ENCODE measurements at regions not wholly inside any gene's neighbourhood (a gene's known extent, or its start where the extent isn't known, plus 50 kb on each side); places are given as distances from the start of the nearest gene placed in this dataset.

- no peak for DNase-seq (ENCODE audit: low read depth in 3 of 3)
Measured at GRCh38 chrX:69278031-69278687, 112.9 kb upstream of the PJA1 start.

DNA sequence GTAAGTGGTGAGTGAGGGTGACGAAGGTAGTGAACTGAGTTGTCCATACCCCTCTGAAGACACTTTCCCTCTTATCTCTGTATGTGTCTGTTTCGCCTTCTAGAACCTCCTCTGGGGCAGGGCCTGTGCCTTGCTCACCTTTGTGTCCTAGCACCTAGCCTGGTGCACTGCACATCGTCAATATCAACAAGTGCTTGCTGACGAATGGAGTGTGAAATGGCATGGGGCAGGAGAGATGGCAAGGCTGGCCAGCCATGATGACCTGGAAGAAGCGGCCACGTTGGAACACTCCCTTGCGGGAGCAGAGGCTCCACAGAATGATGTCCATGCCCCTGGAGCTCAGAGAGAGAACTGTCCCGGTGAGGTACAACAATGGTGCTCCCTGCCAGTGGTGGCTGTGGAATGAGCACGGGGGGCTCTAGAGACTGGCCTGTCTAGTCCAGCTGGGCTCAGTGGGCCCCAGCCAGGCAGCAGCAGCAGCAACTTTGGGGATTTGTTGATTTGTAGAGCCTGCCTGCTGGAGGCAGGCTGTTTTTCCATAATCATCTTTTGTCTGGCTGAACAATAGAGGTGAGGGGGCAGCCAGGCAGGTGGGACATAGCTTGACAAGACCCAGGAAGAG is 112.2 kb upstream of the PJA1 start:
- no peak for DNase-seq (ENCODE audit: low read depth in 3 of 3)

DNA sequence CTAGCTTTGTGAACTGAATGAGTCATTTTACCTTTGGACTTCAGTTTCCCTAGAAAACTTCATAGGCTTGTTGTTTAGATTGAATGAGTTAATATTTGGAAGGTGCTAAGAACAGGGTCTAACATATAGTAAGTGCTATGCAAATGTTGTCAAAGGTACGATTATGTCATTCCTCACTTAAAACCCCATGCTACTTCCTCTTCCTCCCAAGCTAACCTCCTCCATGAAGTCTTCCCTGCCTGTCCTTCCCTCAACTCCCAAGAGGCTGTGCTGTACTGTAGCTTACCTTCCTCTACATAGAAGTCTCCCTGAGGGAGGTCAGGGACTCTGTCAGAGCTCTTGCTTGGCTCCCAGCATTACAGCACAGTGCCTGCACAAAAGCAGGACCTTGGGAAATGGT is 103.4 kb upstream of the PJA1 start:
- no peak for DNase-seq (ENCODE audit: low read depth in 3 of 3)

DNA sequence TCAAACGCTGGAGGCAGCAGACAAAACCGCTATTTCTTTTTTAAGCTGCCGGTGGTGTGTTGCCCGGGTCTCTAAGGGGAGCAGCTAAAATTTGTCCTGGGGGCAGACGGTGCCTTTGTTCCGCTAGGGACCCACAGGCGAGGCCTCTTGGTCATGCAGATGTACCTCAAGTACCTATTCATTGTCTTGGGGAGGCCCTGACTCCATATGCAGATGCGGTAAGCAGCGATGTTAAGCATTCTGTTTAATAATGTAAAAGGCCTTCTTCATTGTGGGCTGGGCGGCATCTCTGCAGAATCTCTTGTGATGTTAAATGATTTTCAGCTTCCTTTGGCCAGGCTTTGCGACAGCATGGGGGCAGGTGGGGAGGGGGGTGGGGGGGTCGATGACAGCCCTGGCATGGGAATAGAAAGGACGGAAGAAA is 98.9 kb upstream of the PJA1 start:
- no peak for DNase-seq (ENCODE audit: low read depth in 3 of 3)

GRCh38 chrX:69263251-69263820 is 98.1 kb upstream of the PJA1 start:
- no peak for DNase-seq (ENCODE audit: low read depth in 3 of 3)

GRCh38 chrX:69262036-69262936 is 97.0 kb upstream of the PJA1 start:
- no peak for DNase-seq (ENCODE audit: low read depth in 3 of 3)

GRCh38 chrX:69260169-69260568 is 94.9 kb upstream of the PJA1 start:
- no peak for DNase-seq (ENCODE audit: low read depth in 3 of 3)

GRCh38 chrX:69258893-69259292 is 93.6 kb upstream of the PJA1 start:
- no peak for DNase-seq (ENCODE audit: low read depth in 3 of 3)

DNA sequence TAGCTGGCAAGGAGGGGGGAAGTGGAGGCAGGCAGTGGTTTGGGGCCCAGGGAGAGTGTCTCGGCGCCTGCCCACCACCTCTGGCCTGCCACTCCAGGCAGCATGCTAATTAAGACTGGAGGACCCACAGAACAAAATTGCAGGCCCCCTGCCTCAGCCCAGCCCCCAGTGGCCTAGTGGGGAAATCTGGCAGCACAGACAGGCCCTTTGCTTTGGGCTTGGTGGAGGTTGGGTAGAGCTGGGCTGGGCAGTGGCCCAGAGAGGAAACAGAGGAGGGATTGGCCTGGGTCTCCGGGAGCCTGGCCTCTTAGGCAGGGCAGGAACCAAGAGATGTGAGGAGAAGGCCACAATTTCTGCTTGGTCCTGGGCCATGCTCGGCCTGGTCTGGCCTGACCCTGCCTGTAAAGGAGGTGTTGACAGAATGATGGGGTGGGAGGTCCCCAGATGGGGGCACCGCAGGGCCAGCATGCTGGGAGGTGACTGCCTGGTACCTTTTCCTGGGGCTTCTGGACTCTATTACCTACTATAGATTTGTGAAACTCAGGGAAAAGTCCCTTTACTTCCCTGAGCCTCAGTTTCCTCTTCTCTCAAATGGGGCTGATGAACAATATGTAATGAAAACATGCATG is 92.4 kb upstream of the PJA1 start:
- no peak for DNase-seq (ENCODE audit: low read depth in 3 of 3)

DNA sequence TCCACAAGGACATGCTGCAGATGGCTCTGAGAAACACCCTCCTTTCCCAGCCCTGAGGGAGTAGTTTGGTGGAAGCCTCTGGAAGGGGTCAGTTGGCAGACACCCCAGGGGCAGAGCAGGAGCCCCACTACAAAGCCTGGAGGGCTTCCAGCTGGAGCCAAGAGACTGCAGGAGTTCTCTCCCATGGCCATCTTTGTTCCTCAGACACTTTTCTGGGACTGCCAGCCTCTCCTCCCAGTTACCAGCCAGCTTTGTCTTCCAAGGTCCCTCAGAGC is 91.0 kb upstream of the PJA1 start:
- no peak for DNase-seq (ENCODE audit: low read depth in 3 of 3)

DNA sequence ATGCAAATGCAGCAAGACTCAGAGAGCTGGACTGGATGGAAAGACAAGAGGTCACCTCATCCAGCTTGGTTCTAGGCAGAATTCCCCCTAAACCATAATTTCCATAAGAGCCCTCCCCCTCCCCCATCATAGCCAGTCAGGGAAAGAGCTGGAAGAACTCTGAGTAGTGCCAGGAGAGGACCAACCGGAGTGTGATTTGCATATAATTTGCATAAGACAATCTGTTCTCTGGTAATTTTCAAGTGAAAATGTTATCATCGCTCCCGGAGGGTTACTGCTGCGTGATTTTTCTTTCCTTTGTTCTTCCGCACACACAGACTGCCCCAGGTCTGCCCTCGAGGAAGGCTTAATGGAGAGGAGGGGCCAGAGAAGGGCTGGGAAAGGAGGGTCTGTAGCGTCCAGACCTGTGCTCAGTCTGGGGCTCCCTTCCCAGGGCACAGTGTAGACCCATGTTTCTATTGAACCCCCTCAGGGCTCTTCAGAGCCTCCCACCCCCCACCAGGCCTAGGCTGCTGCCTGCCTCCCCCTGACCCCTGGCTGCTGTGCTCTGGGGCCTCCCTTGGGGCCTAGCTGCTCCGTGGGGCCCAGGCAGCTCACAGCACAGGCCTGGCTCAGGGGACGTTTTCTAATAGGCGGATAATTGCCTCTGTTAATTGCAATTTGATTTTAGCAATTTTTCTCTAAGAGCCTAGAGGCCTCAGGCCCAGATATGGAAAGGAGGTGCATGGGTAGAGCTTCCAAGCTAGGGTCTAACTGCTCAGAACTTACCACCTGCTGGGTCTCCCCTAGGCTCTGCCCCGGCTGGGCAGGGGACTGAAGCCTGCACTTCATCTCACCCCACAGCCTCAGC is 90.4 kb upstream of the PJA1 start:
- DNase-seq (ENCODE audit: low read depth in 3 of 3) = no peak

- DNase-seq (ENCODE audit: low read depth in 3 of 3) = no peak
Measured at GRCh38 chrX:69253821-69254220, 88.6 kb upstream of the PJA1 start.

DNA sequence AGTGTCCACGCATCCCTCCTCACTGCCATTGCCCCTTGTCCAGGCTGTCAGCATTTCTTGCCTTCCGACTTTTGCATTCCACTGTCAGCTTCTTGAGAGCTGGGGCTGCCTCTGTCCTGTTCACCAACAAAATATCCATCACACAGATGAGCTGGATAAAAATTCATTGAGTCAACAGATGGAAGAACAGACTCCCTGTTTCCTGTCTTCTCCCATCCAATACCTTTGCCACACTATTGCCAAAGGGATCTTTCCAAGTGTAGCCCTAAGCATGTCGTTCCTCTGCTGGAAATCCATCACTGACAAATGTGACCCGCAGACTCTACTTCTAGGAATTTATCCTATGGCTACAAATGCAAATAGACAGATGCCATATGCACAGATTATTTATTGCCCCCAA is 78.0 kb upstream of the PJA1 start:
- no peak for DNase-seq (ENCODE audit: low read depth in 3 of 3)

GRCh38 chrX:69238887-69239231 is 73.6 kb upstream of the PJA1 start:
- no peak for DNase-seq (ENCODE audit: low read depth in 3 of 3)

- no peak for DNase-seq (ENCODE audit: low read depth in 3 of 3)
Measured at GRCh38 chrX:69238114-69238886, 73.0 kb upstream of the PJA1 start.

DNA sequence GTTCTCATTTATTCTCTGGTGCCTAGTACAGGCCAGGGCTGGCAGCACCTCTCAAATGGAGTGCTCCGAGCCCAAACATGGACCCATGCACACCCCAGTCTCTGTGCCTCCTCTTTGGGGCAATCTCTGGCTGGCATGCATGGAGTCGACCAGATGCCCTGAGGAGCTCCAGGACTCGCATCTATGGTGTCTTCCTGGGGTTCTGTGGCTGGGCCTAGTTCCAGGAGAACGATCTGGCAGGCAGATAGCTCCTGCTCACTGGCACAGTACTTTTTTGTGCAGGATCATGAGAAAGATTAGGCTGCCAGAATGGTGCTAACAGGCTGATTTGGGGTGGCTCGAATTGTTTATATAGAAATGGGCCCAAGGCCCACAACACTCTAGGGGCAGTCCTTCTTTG is 72.0 kb upstream of the PJA1 start:
- DNase-seq (ENCODE audit: low read depth in 3 of 3) = no peak

DNA sequence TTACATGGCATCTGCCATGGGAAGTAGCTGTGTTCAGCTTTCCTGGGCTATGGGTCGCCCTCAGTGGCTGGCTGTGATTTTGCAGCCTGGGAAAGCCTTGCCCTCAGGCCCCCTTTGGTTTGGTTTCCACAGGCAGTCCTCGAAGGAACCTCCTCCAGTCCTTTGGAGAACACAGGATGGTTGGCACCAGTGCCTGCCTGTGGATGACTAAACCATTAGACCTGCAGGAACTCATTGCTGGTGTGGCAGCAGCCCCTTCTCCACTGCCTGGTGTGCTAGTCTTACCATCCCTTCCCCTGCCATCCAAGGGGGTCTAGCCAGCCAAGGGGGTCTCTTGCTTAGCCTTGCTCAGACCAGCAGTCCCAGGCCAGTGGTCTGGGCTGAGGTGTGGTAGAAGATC is 71.4 kb upstream of the PJA1 start:
- DNase-seq (ENCODE audit: low read depth in 3 of 3) = no peak

DNA sequence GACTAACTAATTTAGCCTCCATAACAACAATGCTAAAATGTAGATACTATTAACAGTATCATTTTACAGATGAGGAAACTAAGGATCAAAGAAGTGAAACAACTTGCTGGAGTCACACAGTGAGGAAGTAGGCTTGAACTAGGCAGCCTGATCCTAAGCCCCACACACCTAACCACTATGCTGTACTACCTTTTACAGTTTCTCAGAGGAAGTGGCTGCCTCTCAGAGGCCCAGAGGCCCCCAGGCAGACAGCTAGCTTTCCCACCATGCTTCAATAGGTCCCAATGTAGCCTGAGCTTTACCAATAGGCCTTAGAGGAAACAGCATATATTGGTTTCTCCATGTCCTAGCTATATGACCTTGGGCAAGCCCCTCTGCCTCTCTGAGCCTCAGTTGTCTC is 69.4 kb upstream of the PJA1 start:
- no peak for DNase-seq (ENCODE audit: low read depth in 3 of 3)

GRCh38 chrX:69232945-69233344 is 67.7 kb upstream of the PJA1 start:
- DNase-seq (ENCODE audit: low read depth in 3 of 3) = no peak

DNA sequence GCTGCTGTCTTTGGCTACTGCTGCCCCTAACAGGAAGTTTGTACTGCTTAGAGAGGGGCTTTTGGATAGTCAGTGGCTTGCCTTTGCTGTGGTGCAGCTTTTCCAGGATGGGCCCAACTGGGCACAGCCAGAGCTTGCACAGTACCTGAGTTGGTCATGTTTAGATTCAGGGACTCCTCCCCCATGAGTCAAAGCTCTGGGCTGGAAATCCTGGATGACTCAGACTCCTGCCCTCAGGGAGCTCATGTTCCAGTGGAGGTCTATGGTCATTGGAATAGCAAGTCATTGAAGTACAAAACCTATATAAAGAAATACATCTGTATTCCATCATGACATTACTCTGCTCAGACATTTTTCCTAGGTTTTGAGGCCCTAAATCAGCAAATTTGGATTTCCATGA is 66.7 kb upstream of the PJA1 start:
- DNase-seq (ENCODE audit: low read depth in 3 of 3) = no peak

- DNase-seq (ENCODE audit: low read depth in 3 of 3) = no peak
Measured at GRCh38 chrX:69229436-69229835, 64.2 kb upstream of the PJA1 start.

Data from stimulated activated CD4-positive, alpha-beta T cell treated with anti-CD3 and anti-CD28 coated beads, TNF-alpha, amount 100 ng/mL, for 48 hours (primary cell).